ENCODE measurements at regions not wholly inside any gene's neighbourhood (a gene's known extent, or its start where the extent isn't known, plus 50 kb on each side); places are given as distances from the start of the nearest gene placed in this dataset.

GRCh38 chr9:627336-627970 is 214.0 kb upstream of the DMRT1 start:
- Histone ChIP-seq H3K36me3 (no peaks in the 10 kb centered on the region), H3K4me1 (ENCODE audit: control insufficient read depth in 1 of 2, insufficient read depth in 1 of 2, low read depth in 1 of 2, low read length in 1 of 2) (no peaks in the 10 kb centered on the region), H3K4me3 (ENCODE audit: low read depth in 1 of 2, low read length in 1 of 2) (no peak overlapping the region), H3K27me3 (no peaks in the 10 kb centered on the region), H3K9me3 (no peaks in the 10 kb centered on the region), H3K27ac (no peak overlapping the region)
- no peak for TF ChIP-seq CTCF (IDR thresholded peaks at IDR 0.05)

DNA sequence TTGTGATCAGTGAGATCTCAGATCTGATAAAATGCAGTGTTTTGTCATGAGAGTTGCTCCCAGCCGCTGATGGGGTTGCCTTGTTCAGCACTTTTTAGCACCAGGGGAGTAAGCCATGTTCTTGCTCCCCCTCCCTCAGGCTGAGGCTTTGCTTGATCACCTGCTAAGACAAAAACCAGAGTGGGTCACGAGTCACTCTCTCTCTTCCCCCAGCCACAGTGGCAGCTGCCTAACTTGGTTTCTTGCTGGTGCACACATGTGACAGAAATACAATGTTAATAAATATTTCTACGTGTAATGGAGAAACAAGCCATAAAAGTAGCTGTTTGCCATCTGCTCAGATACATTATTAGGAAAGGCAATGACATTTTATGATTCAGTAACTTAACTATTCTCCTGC is 212.4 kb upstream of the DMRT1 start:
- Histone ChIP-seq H3K36me3 (no peaks in the 10 kb centered on the region), H3K27ac (no peak overlapping the region), H3K4me3 (ENCODE audit: low read depth in 1 of 2, low read length in 1 of 2) (no peak overlapping the region), H3K27me3 (no peaks in the 10 kb centered on the region), H3K9me3 (no peaks in the 10 kb centered on the region), H3K4me1 (ENCODE audit: control insufficient read depth in 1 of 2, insufficient read depth in 1 of 2, low read depth in 1 of 2, low read length in 1 of 2) (no peaks in the 10 kb centered on the region)
- TF ChIP-seq CTCF (IDR thresholded peaks at IDR 0.05): no peak

- no peaks in the 10 kb centered on the region for H3K4me1 ChIP-seq (ENCODE audit: control insufficient read depth in 1 of 2, insufficient read depth in 1 of 2, low read depth in 1 of 2, low read length in 1 of 2)
- no peak overlapping the region for H3K27ac ChIP-seq
- no peaks in the 10 kb centered on the region for H3K9me3 ChIP-seq
- no peaks in the 10 kb centered on the region for H3K36me3 ChIP-seq
- TF ChIP-seq CTCF (IDR thresholded peaks at IDR 0.05): no peak
- no peak overlapping the region for H3K4me3 ChIP-seq (ENCODE audit: low read depth in 1 of 2, low read length in 1 of 2)
- no peaks in the 10 kb centered on the region for H3K27me3 ChIP-seq
Observed at GRCh38 chr9:630817-631216, 210.7 kb upstream of the DMRT1 start.

DNA sequence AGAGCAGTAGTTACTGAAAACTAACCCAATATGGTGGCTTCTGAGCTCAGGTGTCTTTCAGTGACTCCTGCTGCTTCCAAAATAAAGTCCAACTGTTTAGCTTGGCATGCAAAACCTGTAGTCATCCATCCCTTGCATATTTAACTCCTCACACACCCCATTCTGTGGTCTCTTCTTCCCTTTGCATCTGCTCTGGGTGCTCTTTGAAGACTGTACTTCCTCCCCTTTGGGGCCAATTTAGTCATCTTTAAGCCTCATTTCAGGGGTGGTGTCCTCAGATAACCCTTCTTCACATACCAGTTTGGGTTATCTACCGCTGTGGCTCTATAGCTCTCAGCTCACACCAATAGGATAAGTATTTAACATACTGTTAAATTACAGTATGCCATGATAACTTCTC is 209.9 kb upstream of the DMRT1 start:
- no peaks in the 10 kb centered on the region for H3K4me1 ChIP-seq (ENCODE audit: control insufficient read depth in 1 of 2, insufficient read depth in 1 of 2, low read depth in 1 of 2, low read length in 1 of 2)
- H3K27ac ChIP-seq: no peak overlapping the region
- no peak for TF ChIP-seq CTCF (IDR thresholded peaks at IDR 0.05)
- H3K36me3 ChIP-seq: no peaks in the 10 kb centered on the region
- H3K9me3 ChIP-seq: no peaks in the 10 kb centered on the region
- no peaks in the 10 kb centered on the region for H3K27me3 ChIP-seq
- H3K4me3 ChIP-seq (ENCODE audit: low read depth in 1 of 2, low read length in 1 of 2): no peak overlapping the region

DNA sequence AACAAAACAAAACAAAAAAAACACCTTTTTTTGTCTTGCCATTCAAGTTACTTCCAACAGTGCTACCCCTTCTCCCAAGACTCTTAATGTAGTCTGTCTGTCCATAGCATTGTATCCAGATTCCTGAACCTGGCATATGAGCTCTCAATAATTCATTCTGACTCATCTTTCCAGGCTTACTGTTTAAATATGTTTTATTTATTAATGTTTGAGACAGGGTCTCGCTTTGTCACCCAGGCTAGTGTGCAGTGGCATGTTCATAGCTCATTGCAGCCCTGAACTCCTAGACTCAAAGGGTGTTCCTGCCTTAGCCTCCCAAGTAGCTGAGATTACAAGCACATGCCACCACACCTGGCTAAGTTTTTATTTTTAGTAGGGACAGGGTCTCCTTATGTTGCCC is 208.0 kb upstream of the DMRT1 start:
- Histone ChIP-seq H3K9me3 (no peaks in the 10 kb centered on the region), H3K27ac (no peak overlapping the region), H3K4me1 (ENCODE audit: control insufficient read depth in 1 of 2, insufficient read depth in 1 of 2, low read depth in 1 of 2, low read length in 1 of 2) (no peaks in the 10 kb centered on the region), H3K36me3 (no peaks in the 10 kb centered on the region), H3K27me3 (no peaks in the 10 kb centered on the region), H3K4me3 (ENCODE audit: low read depth in 1 of 2, low read length in 1 of 2) (no peak overlapping the region)
- no peak for TF ChIP-seq CTCF (IDR thresholded peaks at IDR 0.05)
